RWPE2 (cell line): ENCODE measurements at regions not wholly inside any gene's neighbourhood (a gene's known extent, or its start where the extent isn't known, plus 50 kb on each side); places are given as distances from the start of the nearest gene placed in this dataset.

Experiments used
- ATAC-seq: fragments of 200-7000 bp; cut with Tn5 transposase; 3 replicates; pipeline ENCODE4 v1.9.1; 2021; ENCODE audit warnings: low read depth
- DNase-seq: peaks from one replicate; pipeline ENCODE4 v3.0.0-alpha.2; 2020; ENCODE audit warnings: low spot score
- H3K27ac ChIP-seq: fragments of 450-650 bp; 2 replicates; pipeline ENCODE4 v1.5.1; 2017; ENCODE audit warnings: mild to moderate bottlenecking; ENCODE audit not compliant: poor library complexity, severe bottlenecking
- H3K27me3 ChIP-seq: fragments of 250-450 bp; sonication (Bioruptor Pico); 2 replicates; pipeline ENCODE4 v1.5.1; 2021; ENCODE audit warnings: mild to moderate bottlenecking, moderate library complexity; ENCODE audit not compliant: insufficient read depth, poor library complexity, severe bottlenecking
- H3K36me3 ChIP-seq: fragments of 250-450 bp; sonication (Bioruptor Pico); 2 replicates; pipeline ENCODE4 v1.5.1; 2020; ENCODE audit warnings: low read depth, mild to moderate bottlenecking, moderate library complexity
- H3K4me1 ChIP-seq: fragments of 250-450 bp; sonication (Bioruptor Pico); 2 replicates; pipeline ENCODE4 v1.5.1; 2021; ENCODE audit warnings: mild to moderate bottlenecking, moderate library complexity; ENCODE audit not compliant: insufficient read depth, poor library complexity, severe bottlenecking
- H3K4me3 ChIP-seq: fragments of 250-450 bp; sonication (Bioruptor Pico); 2 replicates; pipeline ENCODE4 v1.5.1; 2021; ENCODE audit warnings: mild to moderate bottlenecking, moderate library complexity; ENCODE audit not compliant: severe bottlenecking
- H3K9me3 ChIP-seq: fragments of 250-450 bp; sonication (Bioruptor Pico); 2 replicates; pipeline ENCODE4 v1.5.1; 2021; ENCODE audit warnings: mild to moderate bottlenecking, moderate library complexity; ENCODE audit not compliant: severe bottlenecking
- TF ChIP-seq, protein P1 (sequence below): fragments of 450-650 bp; IDR thresholded peaks from one replicate; pipeline ENCODE4 v1.5.1; 2017; ENCODE audit warnings: mild to moderate bottlenecking, moderate library complexity; ENCODE audit not compliant: poor library complexity, severe bottlenecking

DNA sequence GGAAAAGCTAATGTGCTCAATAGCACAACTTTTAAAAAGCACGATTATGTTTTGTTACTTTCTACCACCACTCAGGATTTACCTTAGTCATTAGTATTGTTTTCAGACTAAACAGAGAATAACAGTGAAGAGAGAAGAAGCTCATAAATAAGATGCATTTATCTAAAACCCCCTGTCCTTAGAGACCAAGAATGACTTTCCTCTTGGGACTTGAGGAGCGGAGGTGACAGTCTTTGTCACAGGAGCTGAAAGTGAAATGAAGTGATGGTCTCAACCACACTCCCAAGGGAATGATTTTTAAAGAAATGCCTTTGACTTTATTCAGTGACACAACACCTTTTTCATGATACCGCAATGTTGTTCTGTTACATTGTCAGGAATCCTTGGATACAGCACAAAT is 190.6 kb upstream of the NBEA start:
- Histone ChIP-seq H3K9me3 (no peaks in the 10 kb centered on the region), H3K4me1 (no peaks in the 10 kb centered on the region), H3K27me3 (no peaks in the 10 kb centered on the region), H3K27ac (no peak overlapping the region), H3K36me3 (no peaks in the 10 kb centered on the region), H3K4me3 (no peak overlapping the region)
- no peak for DNase-seq
- no peak for ATAC-seq
- TF ChIP-seq, protein P1, sequence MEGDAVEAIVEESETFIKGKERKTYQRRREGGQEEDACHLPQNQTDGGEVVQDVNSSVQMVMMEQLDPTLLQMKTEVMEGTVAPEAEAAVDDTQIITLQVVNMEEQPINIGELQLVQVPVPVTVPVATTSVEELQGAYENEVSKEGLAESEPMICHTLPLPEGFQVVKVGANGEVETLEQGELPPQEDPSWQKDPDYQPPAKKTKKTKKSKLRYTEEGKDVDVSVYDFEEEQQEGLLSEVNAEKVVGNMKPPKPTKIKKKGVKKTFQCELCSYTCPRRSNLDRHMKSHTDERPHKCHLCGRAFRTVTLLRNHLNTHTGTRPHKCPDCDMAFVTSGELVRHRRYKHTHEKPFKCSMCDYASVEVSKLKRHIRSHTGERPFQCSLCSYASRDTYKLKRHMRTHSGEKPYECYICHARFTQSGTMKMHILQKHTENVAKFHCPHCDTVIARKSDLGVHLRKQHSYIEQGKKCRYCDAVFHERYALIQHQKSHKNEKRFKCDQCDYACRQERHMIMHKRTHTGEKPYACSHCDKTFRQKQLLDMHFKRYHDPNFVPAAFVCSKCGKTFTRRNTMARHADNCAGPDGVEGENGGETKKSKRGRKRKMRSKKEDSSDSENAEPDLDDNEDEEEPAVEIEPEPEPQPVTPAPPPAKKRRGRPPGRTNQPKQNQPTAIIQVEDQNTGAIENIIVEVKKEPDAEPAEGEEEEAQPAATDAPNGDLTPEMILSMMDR, result no peak

DNA sequence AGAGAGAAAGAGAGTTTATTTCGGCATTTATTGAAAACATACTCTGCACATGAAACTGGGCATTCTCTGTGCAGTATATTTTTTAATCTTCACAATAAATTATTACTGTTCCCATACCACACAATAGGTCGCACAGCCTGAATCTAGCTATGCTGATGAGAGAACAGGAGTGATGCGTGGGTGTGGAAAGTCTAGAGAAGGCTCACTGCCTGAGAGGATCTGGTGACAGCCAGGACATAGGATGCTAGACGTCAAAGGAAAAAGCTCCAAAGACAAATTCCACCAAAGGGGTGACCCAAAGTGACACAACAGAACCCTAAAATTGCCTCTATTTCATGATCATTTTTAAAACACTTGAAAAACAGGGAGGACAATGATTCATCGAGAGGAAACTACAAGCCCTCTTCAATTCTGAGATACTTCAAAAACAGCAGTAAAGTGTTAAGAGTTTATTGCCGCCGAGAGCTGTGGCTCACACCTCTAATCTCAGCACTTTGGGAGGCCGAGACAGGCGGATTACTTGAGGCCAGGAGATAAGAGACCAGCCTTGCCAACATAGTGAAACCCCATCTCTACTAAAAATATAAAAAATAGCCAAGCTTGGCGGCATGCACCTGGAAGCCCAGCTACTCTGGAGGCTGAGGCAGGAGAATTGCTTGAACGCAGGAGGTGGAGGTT is 189.6 kb upstream of the NBEA start:
- H3K36me3 ChIP-seq, result no peaks in the 10 kb centered on the region
- H3K4me1 ChIP-seq, result no peaks in the 10 kb centered on the region
- no peaks in the 10 kb centered on the region for H3K9me3 ChIP-seq
- no peaks in the 10 kb centered on the region for H3K27me3 ChIP-seq
- TF ChIP-seq, protein P1, result no peak
- DNase-seq (no peak), ATAC-seq (no peak)
- no peak overlapping the region for H3K27ac ChIP-seq
- no peak overlapping the region for H3K4me3 ChIP-seq

DNA sequence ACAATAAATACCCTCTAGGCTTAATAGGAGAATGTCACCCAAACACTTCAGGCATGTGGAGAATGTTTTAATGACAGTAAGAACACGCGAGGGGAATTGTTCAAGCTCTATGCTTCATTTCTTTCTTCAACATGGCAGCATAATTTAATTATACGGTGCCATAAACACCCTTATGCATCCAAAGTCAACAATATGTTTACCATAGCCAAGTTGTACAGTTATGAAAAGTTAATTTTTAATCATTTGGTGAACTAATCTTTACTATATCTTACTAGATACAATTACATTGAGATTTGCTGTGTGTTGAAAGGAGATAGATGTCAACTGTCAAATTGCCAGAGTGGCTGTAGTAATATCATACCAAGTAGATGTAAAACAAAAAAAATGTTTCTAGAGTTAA is 185.9 kb upstream of the NBEA start:
- no peak for ATAC-seq

DNA sequence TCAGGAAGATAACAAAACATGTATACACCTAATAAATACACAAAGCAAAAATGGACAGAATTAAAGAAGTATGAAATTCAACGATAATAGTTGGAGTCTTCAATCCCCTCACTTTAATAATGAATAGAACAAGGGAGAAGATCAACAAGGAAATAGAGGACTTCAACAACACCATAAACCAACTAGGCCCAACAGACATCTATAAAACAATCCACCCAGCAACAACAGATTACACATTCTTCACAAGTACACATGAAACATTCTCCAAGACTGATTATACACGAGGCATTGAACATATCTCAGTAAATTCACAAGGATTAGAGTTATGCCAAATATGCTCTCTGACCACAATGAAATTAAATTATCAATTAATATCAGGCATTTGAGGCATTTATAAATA is 185.5 kb upstream of the NBEA start:
- DNase-seq (no peak), ATAC-seq (no peak)
- Histone ChIP-seq H3K9me3 (no peaks in the 10 kb centered on the region), H3K4me1 (no peaks in the 10 kb centered on the region), H3K27ac (no peak overlapping the region), H3K4me3 (no peak overlapping the region), H3K27me3 (no peaks in the 10 kb centered on the region), H3K36me3 (no peaks in the 10 kb centered on the region)
- TF ChIP-seq, protein P1, result no peak

More for the DNA sequence above, 185.9 kb upstream of the NBEA start:
- Histone ChIP-seq H3K9me3 (no peaks in the 10 kb centered on the region), H3K4me1 (no peaks in the 10 kb centered on the region), H3K36me3 (no peaks in the 10 kb centered on the region), H3K4me3 (no peak overlapping the region), H3K27ac (no peak overlapping the region), H3K27me3 (no peaks in the 10 kb centered on the region)
- no peak for DNase-seq
- TF ChIP-seq, protein P1, result no peak

DNA sequence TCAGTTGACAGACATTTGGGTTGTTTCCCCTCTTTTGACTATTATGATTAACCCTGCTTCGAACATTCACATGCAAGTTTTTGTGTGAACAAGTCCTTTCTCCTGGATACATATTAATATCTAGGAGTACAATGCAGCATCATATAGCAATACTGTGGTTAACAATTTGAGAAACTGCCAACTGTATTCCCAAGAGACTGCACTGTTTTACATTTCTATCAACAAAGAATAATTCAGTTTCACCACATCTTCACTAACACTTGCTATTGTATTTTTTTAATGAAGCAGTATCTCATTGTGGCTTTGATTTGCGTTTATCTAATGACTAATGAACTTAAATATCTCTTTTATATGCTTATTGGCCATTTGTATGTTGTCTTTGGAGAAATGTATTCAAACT is 184.6 kb upstream of the NBEA start:
- no peak for ATAC-seq

More for the DNA sequence above, 184.6 kb upstream of the NBEA start:
- no peak overlapping the region for H3K27ac ChIP-seq
- TF ChIP-seq, protein P1, result no peak
- DNase-seq, result no peak
- no peak overlapping the region for H3K4me3 ChIP-seq
- H3K9me3 ChIP-seq, result no peaks in the 10 kb centered on the region
- H3K27me3 ChIP-seq, result no peaks in the 10 kb centered on the region
- H3K36me3 ChIP-seq, result no peaks in the 10 kb centered on the region
- no peaks in the 10 kb centered on the region for H3K4me1 ChIP-seq
